Esophagus muscularis mucosa (tissue), 4 donors: ENCODE measurements at regions not wholly inside any gene's neighbourhood (a gene's known extent, or its start where the extent isn't known, plus 50 kb on each side); places are given as distances from the start of the nearest gene placed in this dataset.

Source experiments
- DNase-seq: peaks from one replicate; pipeline ENCODE4 v3.0.0-alpha.2; 2017; ENCODE audit errors: extremely low spot score
- H3K27ac ChIP-seq, 4 donors: fragments of 200-600 bp; sonication (generic); replicated peaks in 1 of 4; 1 replicate in 3 of 4; 2 replicates in 1 of 4; pipeline ENCODE4 v1.5.1; 2016 to 2019; ENCODE audit warnings: mild to moderate bottlenecking in 1 of 4
- H3K27me3 ChIP-seq, 4 donors: fragments of 200-600 bp; sonication (generic); one replicate each; pipeline versions ENCODE4 v1.5.1 to v1.6.0; 2016 to 2019
- H3K36me3 ChIP-seq, 4 donors: fragments of 200-600 bp; sonication (generic); one replicate each; pipeline ENCODE4 v1.5.1; 2016 to 2019
- H3K4me1 ChIP-seq, 4 donors: fragments of 200-600 bp; sonication (generic); one replicate each; pipeline ENCODE4 v1.5.1; 2016 to 2019
- H3K4me3 ChIP-seq, 4 donors: fragments of 200-600 bp; sonication (generic); 1 replicate in 2 of 4; 2 replicates in 2 of 4; pipeline ENCODE4 v1.5.1; 2016 to 2019; ENCODE audit warnings: mild to moderate bottlenecking in 4 of 4, moderate library complexity in 1 of 4
- H3K9me3 ChIP-seq, 4 donors: fragments of 200-600 bp; sonication (generic); 1 replicate in 3 of 4; 2 replicates in 1 of 4; pipeline ENCODE4 v1.5.1; 2016 to 2019
- EP300 ChIP-seq: sonication (generic); formaldehyde crosslinking; IDR thresholded peaks from one replicate; pipeline ENCODE4 v1.6.1; 2017; ENCODE audit warnings: antibody characterized with exemption
- POLR2A ChIP-seq: fragments of 450-650 bp; IDR thresholded peaks from one replicate; pipeline ENCODE4 v1.6.1; 2017; ENCODE audit warnings: antibody characterized with exemption, moderate library complexity, mild to moderate bottlenecking, low read depth
- POLR2AphosphoS5 ChIP-seq, 2 donors: sonication (generic); formaldehyde crosslinking; IDR thresholded peaks; one replicate each; pipeline ENCODE4 v1.6.1; 2017; ENCODE audit warnings: antibody characterized with exemption in 2 of 2
- WGBS: methylation state at CpG from one replicate; pipeline ENCODE4 v1.1.5; 2018; 5-methylcytosine and 5-hydroxymethylcytosine counted together
- intact Hi-C: fragments of 100-400 bp; cut with DNase I; formaldehyde crosslinking; loops from one replicate; pipeline ENCODE4 v1.15.1; 2023
- TF ChIP-seq, protein P1 (sequence below), 3 experiments: fragments of 200-600 bp in 2 of 3; fragments of 450-650 bp in 1 of 3; sonication (generic) in 2 of 3; IDR thresholded peaks; one replicate each; pipeline ENCODE4 v1.5.1; 2017 to 2019; ENCODE audit warnings: antibody characterized with exemption in 3 of 3, mild to moderate bottlenecking in 2 of 3, moderate library complexity in 1 of 3

- Histone ChIP-seq H3K4me1 (peaks cover 0 to 9% (median 3%) of the 10 kb centered on the region in 4 donors), H3K4me3 (no peak overlapping the region), H3K27me3 (no peaks in the 10 kb centered on the region), H3K36me3 (no peaks in the 10 kb centered on the region), H3K27ac (no peak overlapping the region), H3K9me3 (no peaks in the 10 kb centered on the region)
- TF ChIP-seq, protein P1, sequence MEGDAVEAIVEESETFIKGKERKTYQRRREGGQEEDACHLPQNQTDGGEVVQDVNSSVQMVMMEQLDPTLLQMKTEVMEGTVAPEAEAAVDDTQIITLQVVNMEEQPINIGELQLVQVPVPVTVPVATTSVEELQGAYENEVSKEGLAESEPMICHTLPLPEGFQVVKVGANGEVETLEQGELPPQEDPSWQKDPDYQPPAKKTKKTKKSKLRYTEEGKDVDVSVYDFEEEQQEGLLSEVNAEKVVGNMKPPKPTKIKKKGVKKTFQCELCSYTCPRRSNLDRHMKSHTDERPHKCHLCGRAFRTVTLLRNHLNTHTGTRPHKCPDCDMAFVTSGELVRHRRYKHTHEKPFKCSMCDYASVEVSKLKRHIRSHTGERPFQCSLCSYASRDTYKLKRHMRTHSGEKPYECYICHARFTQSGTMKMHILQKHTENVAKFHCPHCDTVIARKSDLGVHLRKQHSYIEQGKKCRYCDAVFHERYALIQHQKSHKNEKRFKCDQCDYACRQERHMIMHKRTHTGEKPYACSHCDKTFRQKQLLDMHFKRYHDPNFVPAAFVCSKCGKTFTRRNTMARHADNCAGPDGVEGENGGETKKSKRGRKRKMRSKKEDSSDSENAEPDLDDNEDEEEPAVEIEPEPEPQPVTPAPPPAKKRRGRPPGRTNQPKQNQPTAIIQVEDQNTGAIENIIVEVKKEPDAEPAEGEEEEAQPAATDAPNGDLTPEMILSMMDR (IDR thresholded peaks at IDR 0.05): no peak
- no peak for TF ChIP-seq EP300
- no peak for TF ChIP-seq POLR2A
- TF ChIP-seq POLR2AphosphoS5 (IDR thresholded peaks at IDR 0.05): no peak
- no peak for DNase-seq
- intact Hi-C loops: no loop called here
These were observed 126.7 kb upstream of the SLCO6A1 start for GRCh38 chr5:102625468-102625867.

GRCh38 chr5:102625928-102626327 lies 127.1 kb upstream of the SLCO6A1 start:
- Histone ChIP-seq H3K4me1 (peaks cover 0 to 9% (median 3%) of the 10 kb centered on the region in 4 donors), H3K4me3 (no peak overlapping the region), H3K27me3 (no peaks in the 10 kb centered on the region), H3K27ac (no peak overlapping the region), H3K36me3 (no peaks in the 10 kb centered on the region), H3K9me3 (no peaks in the 10 kb centered on the region)
- TF ChIP-seq POLR2AphosphoS5 (IDR thresholded peaks at IDR 0.05) (no peak), POLR2A (no peak), EP300 (no peak)
- TF ChIP-seq, protein P1 (IDR thresholded peaks at IDR 0.05): no peak
- DNase-seq: no peak
- intact Hi-C loops: no loop called here
- WGBS: 37% methylated on average over 3 of the region's 3 CpGs

DNA sequence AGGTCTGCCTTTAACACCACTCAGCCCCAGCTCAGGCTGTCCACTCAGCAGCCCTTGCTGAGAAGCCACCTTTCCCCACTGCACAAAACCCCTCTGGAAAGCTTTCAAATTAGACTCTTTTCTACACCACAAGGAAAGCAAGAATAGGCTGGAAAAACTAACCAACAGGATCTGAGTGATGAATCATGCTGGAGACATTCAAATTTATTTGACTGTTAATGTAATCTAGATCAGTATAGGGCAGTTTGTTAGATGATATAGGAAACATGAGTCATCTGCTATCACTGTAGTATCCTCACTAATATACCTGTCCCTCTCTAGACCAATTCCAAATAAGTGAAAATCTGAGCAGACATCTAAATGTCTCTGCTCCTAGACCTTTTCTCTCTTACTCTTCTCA lies 127.8 kb upstream of the PAM start:
- intact Hi-C loops: no loop called here
- DNase-seq: no peak
- TF ChIP-seq, protein P1 (IDR thresholded peaks at IDR 0.05): no peak
- TF ChIP-seq POLR2AphosphoS5 (IDR thresholded peaks at IDR 0.05): no peak
- TF ChIP-seq EP300: no peak
- no peak for TF ChIP-seq POLR2A
- Histone ChIP-seq H3K9me3 (no peaks in the 10 kb centered on the region), H3K36me3 (no peaks in the 10 kb centered on the region), H3K4me1 (peaks cover 0 to 9% (median 3%) of the 10 kb centered on the region in 4 donors), H3K27ac (no peak overlapping the region), H3K4me3 (no peak overlapping the region), H3K27me3 (no peaks in the 10 kb centered on the region)

GRCh38 chr5:102628441-102629175 lies 126.5 kb upstream of the PAM start:
- DNase-seq: no peak
- H3K27me3 ChIP-seq: no peaks in the 10 kb centered on the region
- no peak overlapping the region for H3K4me3 ChIP-seq
- no peak for TF ChIP-seq POLR2A
- no peak for TF ChIP-seq EP300
- TF ChIP-seq, protein P1 (IDR thresholded peaks at IDR 0.05): no peak
- intact Hi-C loops: no loop called here
- H3K36me3 ChIP-seq: no peaks in the 10 kb centered on the region
- H3K4me1 ChIP-seq: peaks cover 0 to 9% (median 3%) of the 10 kb centered on the region in 4 donors
- H3K27ac ChIP-seq: no peak overlapping the region
- 48% methylated on average over 3 of the region's 3 CpGs for WGBS
- no peaks in the 10 kb centered on the region for H3K9me3 ChIP-seq
